ELR (cell line): ENCODE measurements at regions not wholly inside any gene's neighbourhood (a gene's known extent, or its start where the extent isn't known, plus 50 kb on each side); places are given as distances from the start of the nearest gene placed in this dataset.

Experiments
- DNase-seq: peaks from one replicate; pipeline ENCODE4 v3.0.0-alpha.2; 2015; ENCODE audit warnings: low read depth

DNA sequence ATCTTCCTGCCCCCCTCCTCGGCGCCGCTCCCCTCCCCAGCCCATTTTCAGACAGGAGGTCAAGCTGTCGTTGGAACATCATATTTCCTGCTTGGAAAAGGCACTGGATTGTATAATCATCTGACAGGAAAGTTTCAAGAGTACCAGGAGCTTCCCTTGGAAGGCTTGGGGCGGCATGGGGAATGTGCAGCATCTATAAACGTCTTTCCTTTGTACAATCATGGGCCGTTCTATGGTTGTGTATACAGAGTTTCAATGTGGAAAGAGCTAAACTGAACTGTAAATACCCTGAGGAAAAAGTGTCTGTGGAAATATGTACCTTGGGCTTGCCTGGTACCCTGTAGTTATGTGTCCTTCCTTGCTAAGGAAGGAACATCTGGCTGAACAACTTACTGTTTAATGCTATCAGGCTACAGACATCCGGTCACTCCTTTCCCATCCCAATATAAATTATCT, 368.1 kb upstream of the ADGRL2 start:
- DNase-seq = no peak

- no peak for DNase-seq
Observed at GRCh38 chr1:81432059-81432458, 368.7 kb upstream of the ADGRL2 start.

DNA sequence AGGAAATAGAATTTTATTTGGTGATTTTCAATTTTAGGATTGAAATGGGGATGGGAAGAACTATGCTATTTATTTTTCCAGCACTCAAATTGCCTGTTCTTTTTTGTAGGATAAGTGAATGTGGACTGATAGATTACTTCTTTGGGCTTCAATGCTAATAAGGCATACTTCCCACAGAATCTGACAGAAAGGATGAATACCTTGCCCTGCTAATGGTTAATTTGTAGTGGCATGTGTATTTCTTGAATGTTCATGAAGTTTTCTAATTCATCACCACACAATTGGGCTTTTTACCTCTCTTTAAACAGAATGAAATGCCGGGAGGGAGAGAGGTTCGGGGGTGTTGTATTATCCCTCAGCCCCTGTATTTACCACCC, 369.1 kb upstream of the ADGRL2 start:
- no peak for DNase-seq

- DNase-seq = no peak
Observed at GRCh38 chr1:81430955-81431623, 369.6 kb upstream of the ADGRL2 start.

GRCh38 chr1:81430236-81430938, 370.3 kb upstream of the ADGRL2 start:
- no peak for DNase-seq

DNA sequence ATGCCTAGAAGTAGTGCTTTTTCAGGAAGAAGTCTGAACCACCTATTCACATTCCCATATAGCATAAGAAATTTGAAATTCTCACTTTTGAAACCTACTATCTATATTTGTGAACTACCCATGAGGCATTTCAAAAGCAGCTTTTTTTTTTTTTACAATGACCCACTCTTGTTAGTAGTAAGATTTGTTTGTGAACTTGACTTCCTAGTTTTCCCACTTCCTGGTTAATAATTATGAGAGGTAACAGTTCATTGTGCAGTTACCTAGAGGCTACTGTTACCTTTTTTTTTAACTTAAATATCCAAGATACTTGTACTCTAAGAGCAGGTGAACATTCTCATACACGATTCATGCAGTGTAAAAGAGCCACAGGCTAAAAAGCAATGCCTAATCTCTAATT, 371.7 kb upstream of the ADGRL2 start:
- no peak for DNase-seq

DNA sequence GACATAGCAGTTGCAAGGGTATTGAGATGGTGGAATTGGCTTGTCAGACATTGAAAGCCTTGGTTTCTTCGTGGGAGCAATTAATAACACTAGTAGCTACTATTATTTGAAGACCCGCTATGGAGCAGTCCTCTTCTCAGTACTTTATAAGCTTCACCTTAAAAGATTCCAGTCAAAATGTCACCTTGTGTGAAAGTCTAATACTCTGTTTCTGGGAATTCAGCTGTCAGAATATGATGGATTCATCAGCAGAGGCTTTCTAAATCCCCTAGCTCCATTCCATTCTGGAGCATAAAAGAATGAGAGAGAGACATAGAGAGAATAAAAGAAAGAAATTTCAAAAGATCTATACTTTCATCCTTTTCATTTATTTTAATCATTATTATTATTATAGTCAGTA, 375.9 kb upstream of the ADGRL2 start:
- DNase-seq = no peak

DNA sequence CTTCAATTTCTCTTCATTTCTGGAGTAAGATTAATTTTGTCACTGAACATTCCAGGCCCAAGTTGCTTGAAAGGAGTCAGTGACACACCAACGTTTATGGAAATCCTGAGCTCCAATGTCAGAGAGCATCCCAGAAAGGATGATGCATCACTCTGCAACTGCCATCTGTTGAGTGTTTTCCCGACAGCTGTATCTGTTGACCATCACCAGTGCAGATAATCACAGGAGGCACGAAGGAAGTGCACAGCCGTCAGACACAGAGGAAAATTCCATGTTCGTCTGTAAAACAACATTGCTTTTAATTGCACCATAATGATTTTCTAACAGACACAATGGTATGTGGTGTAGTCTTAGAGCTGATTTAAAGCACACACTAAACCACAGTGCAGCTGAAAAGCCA, 376.7 kb upstream of the ADGRL2 start:
- DNase-seq = no peak

DNA sequence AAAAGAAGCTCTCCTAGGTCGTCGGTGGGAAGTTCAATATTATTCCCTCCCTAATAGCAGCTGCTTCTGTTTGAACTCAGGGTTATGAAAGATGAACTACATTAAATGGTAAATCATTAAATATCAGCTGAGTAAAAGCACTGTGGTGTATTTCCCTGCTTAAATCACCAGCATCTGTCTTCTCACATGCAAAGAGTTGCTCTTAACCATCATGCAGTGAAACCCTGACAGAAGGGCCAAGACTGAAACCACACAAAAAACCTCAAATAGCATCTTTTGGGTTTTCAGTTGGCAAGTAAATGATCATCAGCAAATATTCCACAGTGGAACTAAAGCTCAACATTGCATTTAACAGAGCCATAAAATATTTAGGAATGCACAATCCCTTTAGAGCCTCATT, 380.0 kb upstream of the ADGRL2 start:
- no peak for DNase-seq

DNA sequence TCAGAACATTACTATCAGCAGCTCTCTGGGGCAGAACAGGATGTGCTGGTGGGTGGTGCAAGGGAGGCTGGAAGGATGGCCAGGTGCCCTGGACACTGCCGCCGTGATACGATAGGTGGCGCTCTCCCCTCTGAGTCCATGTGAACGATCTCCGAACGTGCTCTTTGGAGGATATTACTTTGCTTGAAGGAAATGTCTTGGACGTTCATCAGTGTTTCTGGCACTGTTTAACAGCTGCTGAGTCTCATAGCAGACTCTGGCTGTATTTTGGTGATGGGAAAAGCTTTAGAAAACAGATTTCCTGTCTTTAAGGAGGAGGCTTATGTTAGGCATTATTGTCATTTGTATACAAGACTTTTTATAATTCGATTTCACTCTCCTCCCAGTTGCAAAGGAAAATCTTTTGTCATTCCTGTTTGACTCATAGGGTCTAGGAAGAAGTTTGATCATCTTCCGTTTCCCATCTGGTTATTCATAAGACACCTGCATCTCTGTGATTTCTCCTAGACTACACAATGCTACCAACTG, 386.2 kb upstream of the ADGRL2 start:
- DNase-seq = peak; percentile 39

- DNase-seq = no peak
Observed at GRCh38 chr1:81412954-81413353, 387.8 kb upstream of the ADGRL2 start.

- no peak for DNase-seq
Observed at GRCh38 chr1:81410941-81411340, 389.8 kb upstream of the ADGRL2 start.

DNA sequence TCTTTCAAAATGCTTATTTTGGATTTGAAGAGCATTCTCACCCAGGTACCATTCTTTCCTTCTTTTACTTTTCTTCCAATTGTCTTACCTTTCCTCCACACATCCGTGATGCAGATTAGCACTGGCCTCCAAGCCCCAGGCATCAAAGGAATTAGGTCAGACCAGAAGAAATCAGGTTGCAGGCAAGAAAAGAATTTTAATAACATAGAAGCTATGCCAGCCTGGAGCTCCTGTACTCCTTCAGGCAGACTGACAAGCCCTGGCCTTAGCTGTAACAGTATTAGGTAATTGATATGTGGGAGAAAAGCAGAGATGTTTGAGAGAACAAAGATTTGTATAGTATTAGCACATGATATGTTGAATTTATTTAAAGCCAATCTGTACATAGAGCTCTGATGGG, 390.4 kb upstream of the ADGRL2 start:
- no peak for DNase-seq

GRCh38 chr1:81409780-81410274, 390.9 kb upstream of the ADGRL2 start:
- DNase-seq = no peak

DNA sequence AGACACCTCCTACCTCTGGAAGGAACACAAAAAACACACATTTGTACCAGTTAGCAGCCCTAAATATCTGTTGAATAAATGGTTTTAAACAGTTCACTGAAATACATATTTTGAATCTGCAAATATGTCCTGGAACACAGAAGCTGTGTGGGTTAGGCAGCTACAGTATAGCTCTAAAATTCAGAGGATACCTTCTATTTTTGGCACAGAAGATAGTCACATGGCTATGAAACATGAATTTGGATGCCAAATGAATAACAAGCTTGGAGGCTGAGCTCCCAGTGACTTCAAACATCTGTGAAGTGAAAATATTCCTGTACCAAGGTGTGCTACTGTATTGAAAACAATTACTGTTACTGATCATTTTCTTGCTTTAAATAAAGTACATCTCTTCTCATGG, 391.5 kb upstream of the ADGRL2 start:
- DNase-seq = no peak

DNA sequence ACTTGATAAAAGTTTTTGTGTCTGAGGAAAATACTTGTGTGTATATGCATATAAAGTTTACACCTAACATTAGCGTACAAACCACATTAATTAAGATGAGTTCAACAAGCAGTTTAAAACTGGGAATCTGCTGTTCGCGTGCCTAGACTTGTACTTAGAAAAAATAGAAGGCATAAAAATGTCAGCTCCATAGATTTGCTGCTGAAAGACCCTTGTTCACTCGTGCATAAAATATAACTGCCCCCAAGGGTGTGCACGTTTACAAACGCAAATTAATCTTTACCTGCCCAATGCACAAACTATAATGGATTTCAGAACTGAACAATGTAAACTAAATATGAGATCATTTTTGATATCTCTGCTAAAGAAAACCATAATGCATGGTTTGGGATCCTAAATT, 392.3 kb upstream of the ADGRL2 start:
- no peak for DNase-seq

- DNase-seq = no peak
Observed at GRCh38 chr1:81407000-81407821, 393.5 kb upstream of the ADGRL2 start.

- no peak for DNase-seq
Observed at GRCh38 chr1:81406292-81406999, 394.3 kb upstream of the ADGRL2 start.

GRCh38 chr1:81398041-81398440, 402.7 kb upstream of the ADGRL2 start:
- DNase-seq = no peak

DNA sequence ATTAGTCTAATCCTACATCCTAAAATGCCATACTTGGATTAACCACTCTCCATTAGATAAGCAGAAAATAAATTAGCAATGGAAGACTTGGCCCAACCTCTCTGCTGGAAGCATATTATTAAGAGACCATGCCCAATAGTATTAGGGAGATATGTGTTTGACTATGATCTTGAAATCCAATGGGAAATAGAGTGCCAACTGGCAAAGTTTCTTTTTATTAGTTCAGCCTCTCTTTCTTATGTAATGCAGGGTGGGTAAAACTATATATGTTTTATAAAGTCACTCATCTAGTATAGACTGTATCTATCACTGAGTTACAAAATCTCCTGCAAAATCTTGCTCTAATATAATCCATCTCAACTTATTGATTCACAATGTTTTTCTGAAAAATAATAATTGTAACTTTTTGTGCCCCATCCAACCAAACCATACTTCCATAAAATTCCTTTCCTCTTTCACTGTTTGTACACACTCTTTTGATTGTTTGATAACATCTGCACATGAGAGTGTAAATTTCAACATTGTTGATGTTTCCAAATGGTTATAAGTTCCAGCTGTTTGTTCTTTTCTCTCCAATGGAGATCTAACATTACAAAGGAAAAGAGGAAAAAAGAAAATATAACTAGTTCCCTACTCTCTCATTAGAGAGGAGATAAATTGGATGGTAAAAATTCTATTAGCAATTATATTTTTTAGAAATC, 408.1 kb upstream of the ADGRL2 start:
- no peak for DNase-seq

GRCh38 chr1:81391125-81391828, 409.5 kb upstream of the ADGRL2 start:
- no peak for DNase-seq
